Type B pancreatic cell (in vitro differentiated cells): ENCODE measurements at regions not wholly inside any gene's neighbourhood (a gene's known extent, or its start where the extent isn't known, plus 50 kb on each side); places are given as distances from the start of the nearest gene placed in this dataset.

Source experiments
- DNase-seq: peaks from one replicate; pipeline ENCODE4 v3.0.0; 2021; ENCODE audit warnings: mixed read lengths; ENCODE audit not compliant: unreplicated experiment; ENCODE audit errors: extremely low spot score
- H3K27ac Mint-ChIP-seq: 2 replicates; pipeline ENCODE4 v1.8.0; 2021; ENCODE audit warnings: mild to moderate bottlenecking, mixed read lengths
- H3K27me3 Mint-ChIP-seq: 2 replicates; pipeline ENCODE4 v1.8.0; 2021; ENCODE audit warnings: mixed read lengths
- H3K36me3 Mint-ChIP-seq: 2 replicates; pipeline ENCODE4 v1.8.0; 2021; ENCODE audit warnings: mixed read lengths
- H3K4me1 Mint-ChIP-seq: one replicate; pipeline ENCODE4 v1.8.0; 2021; ENCODE audit warnings: mixed read lengths; ENCODE audit not compliant: unreplicated experiment
- H3K4me3 Mint-ChIP-seq: 2 replicates; pipeline ENCODE4 v1.8.0; 2021; ENCODE audit warnings: mild to moderate bottlenecking, mixed read lengths
- H3K9me3 Mint-ChIP-seq: 2 replicates; pipeline ENCODE4 v1.8.0; 2021; ENCODE audit warnings: mixed read lengths
- CTCF ChIP-seq: fragments of 200-600 bp; sonication (generic); conservative IDR thresholded peaks from 2 replicates; pipeline ENCODE4 v1.5.0; 2021; ENCODE audit warnings: antibody characterized with exemption, mild to moderate bottlenecking

- Mint-ChIP-seq H3K9me3 (no peaks in the 10 kb centered on the region), H3K4me1 (no peaks in the 10 kb centered on the region), H3K36me3 (no peaks in the 10 kb centered on the region), H3K27me3 (peaks cover 6% of the 10 kb centered on the region), H3K27ac (no peak overlapping the region), H3K4me3 (no peak overlapping the region)
- TF ChIP-seq CTCF: no peak
- DNase-seq: no peak
Observed at GRCh38 chr18:75687626-75688025, 260.1 kb upstream of the SMIM21 start.

- Mint-ChIP-seq H3K4me1 (no peaks in the 10 kb centered on the region), H3K4me3 (no peak overlapping the region), H3K27me3 (peaks cover 16% of the 10 kb centered on the region), H3K9me3 (peaks cover 10% of the 10 kb centered on the region), H3K27ac (no peak overlapping the region), H3K36me3 (no peaks in the 10 kb centered on the region)
- TF ChIP-seq CTCF: no peak
- no peak for DNase-seq
Observed at GRCh38 chr18:75683426-75683825, 255.9 kb upstream of the SMIM21 start.

GRCh38 chr18:75681538-75682115 lies 254.1 kb upstream of the SMIM21 start:
- H3K4me3 Mint-ChIP-seq: no peak overlapping the region
- DNase-seq: no peak
- peaks cover 14% of the 10 kb centered on the region for H3K27me3 Mint-ChIP-seq
- H3K36me3 Mint-ChIP-seq: no peaks in the 10 kb centered on the region
- peaks cover 10% of the 10 kb centered on the region for H3K9me3 Mint-ChIP-seq
- no peaks in the 10 kb centered on the region for H3K4me1 Mint-ChIP-seq
- no peak overlapping the region for H3K27ac Mint-ChIP-seq
- no peak for TF ChIP-seq CTCF

- no peak overlapping the region for H3K4me3 Mint-ChIP-seq
- no peak for TF ChIP-seq CTCF
- DNase-seq: no peak
- no peaks in the 10 kb centered on the region for H3K4me1 Mint-ChIP-seq
- peaks cover 9% of the 10 kb centered on the region for H3K27me3 Mint-ChIP-seq
- no peak overlapping the region for H3K27ac Mint-ChIP-seq
- H3K9me3 Mint-ChIP-seq: peaks cover 10% of the 10 kb centered on the region
- H3K36me3 Mint-ChIP-seq: no peaks in the 10 kb centered on the region
Observed at GRCh38 chr18:75679331-75679730, 251.8 kb upstream of the SMIM21 start.

GRCh38 chr18:75678627-75679026 lies 251.1 kb upstream of the SMIM21 start:
- no peak for DNase-seq
- Mint-ChIP-seq H3K9me3 (peaks cover 10% of the 10 kb centered on the region), H3K27me3 (peaks cover 9% of the 10 kb centered on the region), H3K27ac (no peak overlapping the region), H3K4me1 (no peaks in the 10 kb centered on the region), H3K36me3 (no peaks in the 10 kb centered on the region), H3K4me3 (no peak overlapping the region)
- TF ChIP-seq CTCF: no peak
